ENCODE measurements at regions not wholly inside any gene's neighbourhood (a gene's known extent, or its start where the extent isn't known, plus 50 kb on each side); places are given as distances from the start of the nearest gene placed in this dataset.
A peak's percentile ranks its signal among the peaks of the same experiment; 100 is the strongest.
"Not testable (repeated sequence)": the region's sequence is repeated elsewhere in the genome, so short reads cannot be mapped to it uniquely, and the experiment has no call there.

DNA sequence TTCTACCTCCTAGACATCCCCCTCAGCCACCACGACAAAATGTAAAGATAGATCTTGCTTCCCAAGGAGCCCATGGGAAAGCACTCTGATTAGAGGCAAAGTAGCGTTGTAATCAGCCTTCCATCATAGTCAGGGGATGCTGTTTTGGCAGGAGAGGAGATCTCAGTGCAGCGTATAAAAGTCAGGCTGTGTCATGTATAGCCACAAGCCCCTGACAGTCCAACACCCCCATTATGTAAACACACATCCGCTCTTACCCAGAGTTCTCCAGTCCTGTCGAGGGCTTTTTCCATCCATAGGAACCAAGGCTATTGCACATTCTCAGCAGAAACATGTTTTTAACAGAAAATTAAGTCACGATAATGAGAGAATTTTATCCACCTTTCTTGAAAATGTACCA is 156.3 kb downstream of the CYSLTR2 start:
- no peak for DNase-seq

GRCh38 chr13:48813518-48813917 is 159.8 kb downstream of the CYSLTR2 start:
- DNase-seq = peak in 1 of 2 donors; percentile 25

DNA sequence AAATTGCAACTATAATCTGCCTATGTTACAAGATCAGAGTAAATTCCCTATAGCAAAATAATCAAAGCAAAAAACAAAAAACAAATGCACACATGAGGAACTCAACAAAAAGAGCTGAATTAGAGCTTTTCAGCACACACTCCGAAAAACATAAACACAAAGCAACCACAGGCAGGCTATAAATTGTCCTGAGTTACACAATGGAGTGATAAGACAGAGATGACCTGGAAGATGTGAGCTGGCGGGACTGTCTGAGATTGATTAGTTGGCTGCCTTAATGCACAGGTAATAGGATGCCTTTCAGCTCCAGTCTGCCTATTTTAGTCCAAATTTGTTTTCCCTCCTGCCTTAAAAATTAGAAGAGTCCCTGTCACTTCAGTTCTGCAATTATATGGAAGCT is 159.0 kb upstream of the FNDC3A start:
- peak in 1 of 2 donors; percentile 7 for DNase-seq

DNA sequence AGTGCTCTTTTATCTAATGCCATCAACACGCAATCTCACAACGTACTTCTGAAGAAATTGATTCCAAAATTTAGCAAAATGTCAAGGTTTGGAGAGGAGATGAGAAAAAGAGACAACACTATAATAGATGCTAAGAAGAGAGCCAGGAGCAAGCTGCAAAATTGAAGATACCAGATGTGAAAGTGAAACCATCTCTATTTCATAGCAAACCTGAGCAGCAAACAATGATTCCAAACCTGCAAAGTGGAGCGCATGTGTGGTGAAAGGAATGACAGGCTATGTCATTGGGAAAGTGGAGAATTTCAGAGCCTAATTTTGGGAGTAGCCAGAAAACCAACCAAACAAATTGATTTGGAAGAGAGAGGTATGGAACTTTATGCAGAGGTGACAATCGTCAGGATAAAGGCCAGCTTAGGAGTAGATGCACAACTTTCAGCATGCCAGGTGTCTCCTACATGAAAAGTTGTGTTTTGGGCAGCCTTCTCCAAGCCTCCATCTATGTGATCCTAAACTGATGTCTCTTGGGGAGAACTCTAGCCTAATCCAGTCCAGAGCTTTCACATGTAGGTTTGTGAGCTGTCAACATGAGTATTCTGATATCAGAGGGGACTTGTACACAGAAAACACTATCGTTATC is 158.4 kb upstream of the FNDC3A start:
- DNase-seq = no peak

GRCh38 chr13:48818495-48819356 is 157.0 kb upstream of the FNDC3A start:
- no peak for DNase-seq

- DNase-seq = no peak
These were observed 156.3 kb upstream of the FNDC3A start for GRCh38 chr13:48819376-48819775.

DNA sequence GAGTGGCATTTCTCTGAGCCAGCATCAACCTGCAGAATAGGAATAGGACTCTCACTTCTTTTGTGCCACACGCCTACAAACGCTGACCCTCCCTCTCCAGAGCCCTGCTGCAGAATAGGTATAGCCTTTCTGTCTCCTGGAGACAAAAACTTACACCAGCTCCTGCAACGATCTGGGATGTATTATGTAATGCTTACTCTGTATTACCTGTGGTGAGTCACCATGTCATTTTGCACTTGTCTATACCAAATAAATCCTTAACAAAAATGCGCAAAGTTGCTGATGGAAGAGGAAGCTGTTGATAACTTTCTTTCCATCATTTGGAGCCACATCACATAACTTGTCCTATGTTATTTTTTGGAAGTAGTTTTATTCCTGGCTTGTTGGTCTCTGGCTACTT is 155.8 kb upstream of the FNDC3A start:
- no peak for DNase-seq

DNA sequence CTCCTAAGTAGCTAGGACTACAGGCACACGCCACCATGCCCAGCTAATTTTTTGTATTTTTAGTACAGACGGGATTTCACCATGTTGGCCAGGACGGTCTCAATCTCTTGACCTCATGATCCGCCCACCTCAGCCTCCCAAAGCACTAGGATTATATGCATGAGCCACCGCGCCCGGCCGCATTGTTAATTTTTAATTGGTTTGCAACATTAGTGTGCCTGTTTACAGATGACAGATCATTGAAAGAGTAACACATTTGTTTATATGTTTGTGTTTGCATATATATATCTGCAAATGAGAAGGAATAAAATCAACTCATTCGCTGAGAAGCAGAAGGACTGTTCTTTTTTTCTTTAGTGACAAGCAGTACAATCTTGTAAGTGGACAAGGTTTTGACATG is 152.2 kb upstream of the FNDC3A start:
- not testable (repeated sequence) for DNase-seq

DNA sequence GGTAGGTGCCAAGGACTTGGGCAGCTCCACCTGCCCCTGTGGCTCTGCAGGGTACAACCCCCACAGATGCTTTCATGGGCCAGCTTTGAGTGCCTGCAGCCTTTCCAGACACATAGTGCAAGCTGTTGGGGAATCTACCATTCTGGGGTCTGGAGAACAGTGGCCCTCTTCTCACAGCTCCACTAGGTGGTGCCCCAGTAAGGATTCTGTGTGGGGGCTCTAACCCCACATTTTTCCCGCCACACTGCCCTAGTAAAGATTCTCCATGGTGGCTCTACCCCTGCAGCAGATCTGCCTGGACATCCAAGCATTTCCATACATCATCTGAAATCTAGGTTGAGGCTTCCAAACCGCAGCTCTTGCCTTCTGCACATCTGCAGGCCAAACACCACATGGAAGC is 149.7 kb upstream of the FNDC3A start:
- DNase-seq = no peak

- DNase-seq = not testable (repeated sequence)
These were observed 148.7 kb upstream of the FNDC3A start for GRCh38 chr13:48826922-48827454.

GRCh38 chr13:48827709-48828108 is 148.0 kb upstream of the FNDC3A start:
- DNase-seq = no peak

- DNase-seq = peak in 1 of 2 donors; percentile 10
These were observed 146.7 kb upstream of the FNDC3A start for GRCh38 chr13:48828962-48829411.

- DNase-seq = peak in 1 of 2 donors; percentile 18
These were observed 146.2 kb upstream of the FNDC3A start for GRCh38 chr13:48829536-48829935.

GRCh38 chr13:48831248-48831647 is 144.5 kb upstream of the FNDC3A start:
- DNase-seq = peak; percentile 47 to 53

DNA sequence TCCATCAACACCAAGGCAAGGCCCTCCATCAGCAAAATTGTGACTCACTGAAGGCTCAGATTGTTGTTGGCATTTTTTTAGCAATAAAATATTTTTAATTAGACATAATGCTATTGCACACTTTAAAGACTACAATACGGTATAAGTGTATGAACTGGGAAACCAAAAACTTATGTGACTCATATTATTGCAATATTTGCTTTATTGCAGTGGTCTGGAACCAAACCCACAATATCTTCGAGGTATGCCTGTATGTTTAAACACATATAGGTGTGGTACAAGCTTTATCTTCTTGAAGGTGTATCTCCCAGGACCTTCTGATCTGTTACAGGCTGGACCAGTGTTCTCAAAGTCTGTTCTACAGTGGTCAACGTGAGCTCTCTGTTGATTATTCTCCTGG is 142.3 kb upstream of the FNDC3A start:
- DNase-seq = no peak

DNA sequence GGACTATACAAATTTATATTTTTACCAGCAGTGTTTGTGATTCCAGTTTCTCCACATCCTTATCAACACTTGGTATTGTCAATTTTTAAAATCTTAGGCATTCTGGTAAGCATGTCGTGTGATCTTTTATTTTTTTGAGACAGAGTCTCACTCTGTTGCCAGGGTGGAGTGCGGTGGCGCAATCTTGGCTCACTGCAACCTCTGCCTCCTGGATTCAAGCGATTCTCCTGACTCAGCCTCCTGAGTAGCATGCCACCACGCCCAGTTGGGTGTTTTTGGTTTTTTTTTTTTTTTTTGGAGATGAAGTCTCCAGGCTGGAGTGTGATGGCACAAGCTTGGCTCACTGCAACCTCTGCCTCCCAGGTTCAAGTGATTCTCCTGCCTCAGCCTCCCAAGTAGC is 140.4 kb upstream of the FNDC3A start:
- not testable (repeated sequence) for DNase-seq

- DNase-seq = no peak
These were observed 137.3 kb upstream of the FNDC3A start for GRCh38 chr13:48838193-48838973.

- no peak for DNase-seq
These were observed 136.5 kb upstream of the FNDC3A start for GRCh38 chr13:48839171-48839570.

- no peak for DNase-seq
These were observed 135.3 kb upstream of the FNDC3A start for GRCh38 chr13:48840366-48840765.

DNA sequence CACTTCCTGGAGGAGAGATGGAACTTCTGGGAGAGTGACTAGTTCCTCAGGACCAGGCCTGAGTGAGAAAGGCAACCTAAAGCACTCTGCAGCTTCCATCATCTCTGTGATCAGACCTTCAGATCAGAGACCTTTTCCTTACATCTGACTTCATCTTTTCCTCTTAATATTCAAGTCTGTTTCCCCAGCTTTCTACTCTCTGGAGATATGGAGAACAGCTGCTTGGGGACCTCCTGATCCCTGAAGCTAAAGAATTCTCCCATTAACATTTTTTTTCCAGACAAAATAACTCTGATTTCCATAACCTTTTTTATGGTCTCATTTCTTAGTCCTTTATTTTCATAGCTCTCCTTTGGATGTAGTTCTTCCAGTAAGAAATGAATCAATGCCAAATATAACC is 133.4 kb upstream of the FNDC3A start:
- no peak for DNase-seq

- DNase-seq = no peak
These were observed 131.9 kb upstream of the FNDC3A start for GRCh38 chr13:48843630-48844380.

GRCh38 chr13:48844676-48845075 is 131.0 kb upstream of the FNDC3A start:
- DNase-seq = no peak

Measured in inflammatory macrophage treated with lipopolysaccharide for 1 hour (primary cell).